Mucosa of rectum (tissue), 2 donors: ENCODE measurements at regions not wholly inside any gene's neighbourhood (a gene's known extent, or its start where the extent isn't known, plus 50 kb on each side); places are given as distances from the start of the nearest gene placed in this dataset.

Experiments
- H3K27ac ChIP-seq, 2 donors: one replicate each; pipeline ENCODE4 v1.7.0; 2013; ENCODE audit warnings: inconsistent platforms in 2 of 2, low read depth in 2 of 2, low read length in 2 of 2
- H3K27me3 ChIP-seq, 2 donors: one replicate each; pipeline ENCODE4 v1.7.0; 2013; ENCODE audit warnings: low read length in 2 of 2; ENCODE audit not compliant: control insufficient read depth in 2 of 2, insufficient read depth in 2 of 2
- H3K36me3 ChIP-seq, 2 donors: one replicate each; pipeline ENCODE4 v1.7.0; 2013; ENCODE audit warnings: low read length in 2 of 2; ENCODE audit not compliant: control insufficient read depth in 2 of 2, insufficient read depth in 2 of 2
- H3K4me1 ChIP-seq, 2 donors: one replicate each; pipeline ENCODE4 v1.7.0; 2013; ENCODE audit warnings: low read length in 2 of 2, mild to moderate bottlenecking in 1 of 2; ENCODE audit not compliant: control insufficient read depth in 2 of 2, insufficient read depth in 2 of 2
- H3K4me3 ChIP-seq, 2 donors: one replicate each; pipeline ENCODE4 v1.7.0; 2013; ENCODE audit warnings: low read length in 2 of 2
- H3K9ac ChIP-seq, 2 donors: one replicate each; pipeline ENCODE4 v1.7.0; 2013; ENCODE audit warnings: low read length in 2 of 2, low read depth in 1 of 2, mild to moderate bottlenecking in 1 of 2
- H3K9me3 ChIP-seq, 2 donors: one replicate each; pipeline ENCODE4 v1.7.0; 2013; ENCODE audit warnings: low read length in 2 of 2; ENCODE audit not compliant: control insufficient read depth in 2 of 2
- donor health status: healthy.
- donor health status: Normal muscosa, but diverticular disease.

- H3K9me3 ChIP-seq: no peaks in the 10 kb centered on the region
- H3K4me1 ChIP-seq: no peaks in the 10 kb centered on the region
- peak overlapping the region in 1 of 2 donors; percentile 13 for H3K27ac ChIP-seq
Observed at GRCh38 chr2:235244255-235245220, 249.3 kb upstream of the AGAP1 start.

GRCh38 chr2:235247001-235247400 lies 246.8 kb upstream of the AGAP1 start:
- H3K4me1 ChIP-seq: no peaks in the 10 kb centered on the region
- no peak overlapping the region for H3K4me3 ChIP-seq
- no peak overlapping the region for H3K9ac ChIP-seq
- H3K36me3 ChIP-seq: no peaks in the 10 kb centered on the region
- no peak overlapping the region for H3K27ac ChIP-seq
- H3K9me3 ChIP-seq: no peaks in the 10 kb centered on the region
- H3K27me3 ChIP-seq: no peaks in the 10 kb centered on the region

More at GRCh38 chr2:235244255-235245220, 249.3 kb upstream of the AGAP1 start:
- Histone ChIP-seq H3K36me3 (no peaks in the 10 kb centered on the region), H3K9ac (no peak overlapping the region), H3K27me3 (no peaks in the 10 kb centered on the region), H3K4me3 (no peak overlapping the region)

GRCh38 chr2:235255693-235256092 lies 238.2 kb upstream of the AGAP1 start:
- no peaks in the 10 kb centered on the region for H3K9me3 ChIP-seq
- no peak overlapping the region for H3K4me3 ChIP-seq
- no peak overlapping the region for H3K27ac ChIP-seq
- H3K9ac ChIP-seq: no peak overlapping the region
- H3K36me3 ChIP-seq: no peaks in the 10 kb centered on the region
- H3K4me1 ChIP-seq: no peaks in the 10 kb centered on the region
- H3K27me3 ChIP-seq: no peaks in the 10 kb centered on the region

- Histone ChIP-seq H3K27ac (no peak overlapping the region), H3K4me1 (no peaks in the 10 kb centered on the region), H3K9me3 (no peaks in the 10 kb centered on the region)
Observed at GRCh38 chr2:235257590-235257989, 236.3 kb upstream of the AGAP1 start.

GRCh38 chr2:235262750-235263149 lies 231.1 kb upstream of the AGAP1 start:
- no peaks in the 10 kb centered on the region for H3K27me3 ChIP-seq
- H3K4me3 ChIP-seq: no peak overlapping the region
- peaks cover 7 to 16% of the 10 kb centered on the region in 2 donors for H3K4me1 ChIP-seq
- H3K27ac ChIP-seq: no peak overlapping the region
- no peaks in the 10 kb centered on the region for H3K36me3 ChIP-seq
- no peaks in the 10 kb centered on the region for H3K9me3 ChIP-seq
- H3K9ac ChIP-seq: no peak overlapping the region

More at GRCh38 chr2:235257590-235257989, 236.3 kb upstream of the AGAP1 start:
- Histone ChIP-seq H3K9ac (no peak overlapping the region), H3K4me3 (no peak overlapping the region), H3K36me3 (no peaks in the 10 kb centered on the region), H3K27me3 (no peaks in the 10 kb centered on the region)

GRCh38 chr2:235263205-235264120 lies 230.4 kb upstream of the AGAP1 start:
- H3K4me1 ChIP-seq: peaks cover 7 to 16% of the 10 kb centered on the region in 2 donors
- no peaks in the 10 kb centered on the region for H3K27me3 ChIP-seq
- no peaks in the 10 kb centered on the region for H3K9me3 ChIP-seq
- H3K36me3 ChIP-seq: no peaks in the 10 kb centered on the region
- H3K4me3 ChIP-seq: peak overlapping the region; percentile 23 to 42
- peak overlapping the region; percentile 34 to 67 for H3K27ac ChIP-seq
- H3K9ac ChIP-seq: peak overlapping the region in 1 of 2 donors; percentile 26

- H3K36me3 ChIP-seq: no peaks in the 10 kb centered on the region
- H3K4me3 ChIP-seq: peak overlapping the region; percentile 23 to 42
- peak overlapping the region; percentile 34 to 67 for H3K27ac ChIP-seq
Observed at GRCh38 chr2:235264121-235264493, 229.7 kb upstream of the AGAP1 start.

GRCh38 chr2:235264512-235264911 lies 229.3 kb upstream of the AGAP1 start:
- peaks cover 7 to 16% of the 10 kb centered on the region in 2 donors for H3K4me1 ChIP-seq
- no peaks in the 10 kb centered on the region for H3K27me3 ChIP-seq
- H3K27ac ChIP-seq: no peak overlapping the region
- no peaks in the 10 kb centered on the region for H3K9me3 ChIP-seq
- H3K9ac ChIP-seq: no peak overlapping the region
- H3K4me3 ChIP-seq: no peak overlapping the region
- H3K36me3 ChIP-seq: no peaks in the 10 kb centered on the region

More at GRCh38 chr2:235264121-235264493, 229.7 kb upstream of the AGAP1 start:
- Histone ChIP-seq H3K4me1 (peaks cover 7 to 16% of the 10 kb centered on the region in 2 donors), H3K9me3 (no peaks in the 10 kb centered on the region), H3K27me3 (no peaks in the 10 kb centered on the region), H3K9ac (peak overlapping the region in 1 of 2 donors; percentile 26)

- H3K27me3 ChIP-seq: no peaks in the 10 kb centered on the region
- H3K36me3 ChIP-seq: no peaks in the 10 kb centered on the region
- no peaks in the 10 kb centered on the region for H3K9me3 ChIP-seq
- peaks cover 7 to 16% of the 10 kb centered on the region in 2 donors for H3K4me1 ChIP-seq
- no peak overlapping the region for H3K4me3 ChIP-seq
- no peak overlapping the region for H3K27ac ChIP-seq
- H3K9ac ChIP-seq: no peak overlapping the region
Observed at GRCh38 chr2:235265348-235265965, 228.4 kb upstream of the AGAP1 start.
